Stimulated activated CD8-positive, alpha-beta memory T cell treated with anti-CD3 and anti-CD28 coated beads, Interleukin-4, amount 100 ng/mL, for 48 hours (primary cell): ENCODE measurements at regions not wholly inside any gene's neighbourhood (a gene's known extent, or its start where the extent isn't known, plus 50 kb on each side); places are given as distances from the start of the nearest gene placed in this dataset.
A peak's percentile ranks its signal among the peaks of the same experiment; 100 is the strongest.
"Not testable (repeated sequence)": the region's sequence is repeated elsewhere in the genome, so short reads cannot be mapped to it uniquely, and the experiment has no call there.

ENCODE experiments used
- DNase-seq: peaks from one replicate; pipeline ENCODE4 v3.0.0-alpha.2; 2020

- no peak for DNase-seq
These were observed 143.2 kb upstream of the COBL start for GRCh38 chr7:51459809-51460208.

- no peak for DNase-seq
These were observed 142.1 kb upstream of the COBL start for GRCh38 chr7:51458693-51459092.

- no peak for DNase-seq
These were observed 140.5 kb upstream of the COBL start for GRCh38 chr7:51457079-51457478.

GRCh38 chr7:51456431-51457060, 139.9 kb upstream of the COBL start:
- DNase-seq, result no peak

GRCh38 chr7:51455948-51456347, 139.3 kb upstream of the COBL start:
- DNase-seq, result no peak

GRCh38 chr7:51455513-51455912, 138.9 kb upstream of the COBL start:
- DNase-seq, result no peak

GRCh38 chr7:51455086-51455485, 138.5 kb upstream of the COBL start:
- DNase-seq, result no peak

GRCh38 chr7:51452694-51453093, 136.1 kb upstream of the COBL start:
- no peak for DNase-seq

GRCh38 chr7:51451751-51452476, 135.3 kb upstream of the COBL start:
- no peak for DNase-seq

GRCh38 chr7:51450541-51450940, 133.9 kb upstream of the COBL start:
- no peak for DNase-seq

- no peak for DNase-seq
These were observed 130.2 kb upstream of the COBL start for GRCh38 chr7:51446785-51447184.

GRCh38 chr7:51446356-51446755, 129.7 kb upstream of the COBL start:
- DNase-seq, result no peak

- no peak for DNase-seq
These were observed 128.3 kb upstream of the COBL start for GRCh38 chr7:51444936-51445335.

- peak; percentile 68 for DNase-seq
These were observed 114.0 kb upstream of the COBL start for GRCh38 chr7:51430480-51431086.

- DNase-seq, result no peak
These were observed 111.7 kb upstream of the COBL start for GRCh38 chr7:51428217-51428887.

GRCh38 chr7:51426163-51426562, 109.6 kb upstream of the COBL start:
- no peak for DNase-seq

GRCh38 chr7:51409934-51410333, 93.3 kb upstream of the COBL start:
- DNase-seq, result not testable (repeated sequence)

- not testable (repeated sequence) for DNase-seq
These were observed 81.0 kb upstream of the COBL start for GRCh38 chr7:51397608-51398007.

GRCh38 chr7:51393003-51393402, 76.4 kb upstream of the COBL start:
- not testable (repeated sequence) for DNase-seq

- not testable (repeated sequence) for DNase-seq
These were observed 73.3 kb upstream of the COBL start for GRCh38 chr7:51389952-51390351.

GRCh38 chr7:51389216-51389812, 72.7 kb upstream of the COBL start:
- DNase-seq, result not testable (repeated sequence)

GRCh38 chr7:51388241-51388640, 71.6 kb upstream of the COBL start:
- not testable (repeated sequence) for DNase-seq
